Cardiac muscle cell (in vitro differentiated cells and primary cell): ENCODE measurements at regions not wholly inside any gene's neighbourhood (a gene's known extent, or its start where the extent isn't known, plus 50 kb on each side); places are given as distances from the start of the nearest gene placed in this dataset.

Experiments
- DNase-seq, 2 donors: peaks; one replicate each; pipeline versions ENCODE4 v3.0.0 to v3.0.0-alpha.2; 2010 to 2017; ENCODE audit warnings: low read depth in 1 of 2, low spot score in 1 of 2
- H3K27ac ChIP-seq: fragments of 200-600 bp; sonication (generic); 2 replicates; pipeline ENCODE4 v1.5.1; 2016
- H3K27me3 ChIP-seq: fragments of 200-600 bp; sonication (generic); 2 replicates; pipeline ENCODE4 v1.6.0; 2016; ENCODE audit warnings: control low read depth
- H3K36me3 ChIP-seq: fragments of 200-600 bp; sonication (generic); 2 replicates; pipeline ENCODE4 v1.5.1; 2016; ENCODE audit warnings: control low read depth
- H3K4me1 ChIP-seq: fragments of 200-600 bp; sonication (generic); 2 replicates; pipeline ENCODE4 v1.8.1; 2017; ENCODE audit warnings: low read depth, mild to moderate bottlenecking, mixed run types
- H3K4me3 ChIP-seq: fragments of 200-600 bp; sonication (generic); 2 replicates; pipeline ENCODE4 v1.5.1; 2016; ENCODE audit warnings: mild to moderate bottlenecking
- H3K9me3 ChIP-seq: fragments of 200-600 bp; sonication (generic); 2 replicates; pipeline ENCODE4 v1.5.1; 2017; ENCODE audit warnings: low read depth, mild to moderate bottlenecking, control low read depth
- TF ChIP-seq, protein P1 (sequence below): IDR thresholded peaks from 2 replicates; pipeline ENCODE4 v1.5.1; 2012; ENCODE audit warnings: low read depth, mild to moderate bottlenecking, low read length

DNA sequence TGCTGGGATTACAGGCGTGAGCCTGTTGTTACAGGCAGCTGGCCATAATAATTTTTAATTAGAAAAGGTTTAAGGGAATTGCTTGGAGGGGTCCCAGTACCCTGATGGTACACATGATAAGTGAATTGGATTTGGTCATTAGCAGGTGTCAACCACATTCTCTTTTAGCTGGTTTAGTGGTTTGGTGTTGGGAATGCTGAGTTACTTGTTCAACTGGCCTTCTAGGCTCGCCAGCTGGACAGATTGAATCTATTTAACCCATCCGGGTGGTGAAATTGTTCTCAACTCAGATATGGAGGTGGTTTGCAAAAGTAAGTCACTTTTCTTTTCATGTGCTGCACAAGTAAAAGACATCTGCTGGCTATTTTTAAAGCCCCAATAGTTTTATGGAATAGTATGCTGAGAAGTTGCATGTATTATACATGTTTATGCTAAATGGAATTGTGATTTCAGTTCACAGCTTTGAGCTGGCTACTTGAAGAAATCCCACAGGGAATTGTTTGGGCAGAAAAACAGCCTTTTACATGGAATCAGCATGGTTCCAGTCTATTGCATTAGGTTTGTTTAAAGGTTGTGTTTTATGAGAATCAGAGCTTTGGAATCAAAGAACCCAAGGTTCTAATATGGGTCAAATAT is 149.8 kb upstream of the SLC28A3 start:
- H3K9me3 ChIP-seq, result no peaks in the 10 kb centered on the region
- no peaks in the 10 kb centered on the region for H3K4me1 ChIP-seq
- H3K36me3 ChIP-seq, result no peaks in the 10 kb centered on the region
- TF ChIP-seq, protein P1, sequence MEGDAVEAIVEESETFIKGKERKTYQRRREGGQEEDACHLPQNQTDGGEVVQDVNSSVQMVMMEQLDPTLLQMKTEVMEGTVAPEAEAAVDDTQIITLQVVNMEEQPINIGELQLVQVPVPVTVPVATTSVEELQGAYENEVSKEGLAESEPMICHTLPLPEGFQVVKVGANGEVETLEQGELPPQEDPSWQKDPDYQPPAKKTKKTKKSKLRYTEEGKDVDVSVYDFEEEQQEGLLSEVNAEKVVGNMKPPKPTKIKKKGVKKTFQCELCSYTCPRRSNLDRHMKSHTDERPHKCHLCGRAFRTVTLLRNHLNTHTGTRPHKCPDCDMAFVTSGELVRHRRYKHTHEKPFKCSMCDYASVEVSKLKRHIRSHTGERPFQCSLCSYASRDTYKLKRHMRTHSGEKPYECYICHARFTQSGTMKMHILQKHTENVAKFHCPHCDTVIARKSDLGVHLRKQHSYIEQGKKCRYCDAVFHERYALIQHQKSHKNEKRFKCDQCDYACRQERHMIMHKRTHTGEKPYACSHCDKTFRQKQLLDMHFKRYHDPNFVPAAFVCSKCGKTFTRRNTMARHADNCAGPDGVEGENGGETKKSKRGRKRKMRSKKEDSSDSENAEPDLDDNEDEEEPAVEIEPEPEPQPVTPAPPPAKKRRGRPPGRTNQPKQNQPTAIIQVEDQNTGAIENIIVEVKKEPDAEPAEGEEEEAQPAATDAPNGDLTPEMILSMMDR, result no peak
- H3K27me3 ChIP-seq, result no peaks in the 10 kb centered on the region
- DNase-seq, result no peak
- no peak overlapping the region for H3K4me3 ChIP-seq
- no peak overlapping the region for H3K27ac ChIP-seq

DNA sequence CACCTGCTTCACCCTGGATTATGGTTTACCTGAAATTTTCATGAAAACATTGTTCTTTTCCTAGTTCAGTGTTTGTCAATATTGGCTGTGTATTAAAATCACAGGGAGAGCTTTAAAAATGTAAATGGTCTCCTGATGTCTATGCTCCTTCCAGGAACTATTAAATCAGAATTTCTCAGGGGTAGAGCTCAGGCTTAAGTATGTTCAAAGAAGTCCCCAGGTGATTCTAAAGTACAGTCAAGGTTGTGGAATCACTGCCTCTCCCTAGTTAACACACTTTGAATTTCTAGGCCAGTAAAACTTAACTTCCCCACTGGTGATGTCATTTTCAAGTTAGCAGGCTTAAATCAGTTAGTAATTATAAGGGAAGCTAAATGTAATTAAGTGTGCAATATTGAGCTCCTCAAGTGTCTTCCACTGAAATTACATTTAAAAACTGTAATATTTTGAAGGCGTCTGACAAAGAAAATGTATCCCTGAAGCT is 150.3 kb upstream of the SLC28A3 start:
- no peak for DNase-seq
- no peaks in the 10 kb centered on the region for H3K27me3 ChIP-seq
- H3K4me3 ChIP-seq, result no peak overlapping the region
- H3K36me3 ChIP-seq, result no peaks in the 10 kb centered on the region
- no peak overlapping the region for H3K27ac ChIP-seq
- no peaks in the 10 kb centered on the region for H3K9me3 ChIP-seq
- TF ChIP-seq, protein P1, result no peak
- H3K4me1 ChIP-seq, result no peaks in the 10 kb centered on the region

DNA sequence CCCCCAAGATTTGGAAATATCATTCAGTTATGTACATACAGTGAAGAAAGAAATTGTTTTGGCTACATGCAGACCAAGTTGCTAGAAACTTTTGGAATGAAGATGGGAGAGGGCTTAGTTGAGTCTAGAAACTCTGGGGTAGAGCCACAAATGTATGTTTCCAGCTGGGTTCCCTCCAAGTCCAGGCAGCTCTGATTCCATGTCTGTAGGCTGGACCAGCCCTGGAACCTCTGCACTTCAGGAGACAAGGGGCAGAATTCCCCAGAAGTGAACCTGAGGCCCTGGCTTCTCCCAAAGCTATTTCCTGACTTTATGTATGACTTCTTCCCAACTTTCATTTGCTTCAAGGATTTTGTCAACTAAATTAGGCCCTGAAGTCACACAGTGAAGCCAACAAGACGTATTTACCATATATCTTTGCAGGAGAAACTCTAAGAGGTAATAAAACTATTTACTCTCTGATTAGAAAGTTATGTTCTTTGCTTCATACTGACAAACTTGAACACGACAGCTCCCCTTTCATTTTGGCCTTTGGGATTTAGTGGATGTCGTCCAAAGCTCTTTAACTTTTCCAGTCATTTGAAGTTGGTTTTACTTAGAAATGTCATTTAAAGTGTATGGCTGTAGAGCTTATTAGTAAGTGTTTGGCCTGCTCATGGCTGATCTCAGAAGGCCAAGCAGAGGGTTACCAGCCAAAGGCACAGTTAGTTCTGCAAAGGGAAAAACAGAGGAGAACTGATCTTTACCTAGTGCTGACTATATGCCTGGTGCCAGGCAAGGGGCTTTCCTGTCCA is 152.0 kb upstream of the SLC28A3 start:
- Histone ChIP-seq H3K4me3 (no peak overlapping the region), H3K27me3 (no peaks in the 10 kb centered on the region), H3K4me1 (no peaks in the 10 kb centered on the region), H3K36me3 (no peaks in the 10 kb centered on the region), H3K27ac (no peak overlapping the region), H3K9me3 (no peaks in the 10 kb centered on the region)
- DNase-seq, result no peak
- TF ChIP-seq, protein P1, result no peak

DNA sequence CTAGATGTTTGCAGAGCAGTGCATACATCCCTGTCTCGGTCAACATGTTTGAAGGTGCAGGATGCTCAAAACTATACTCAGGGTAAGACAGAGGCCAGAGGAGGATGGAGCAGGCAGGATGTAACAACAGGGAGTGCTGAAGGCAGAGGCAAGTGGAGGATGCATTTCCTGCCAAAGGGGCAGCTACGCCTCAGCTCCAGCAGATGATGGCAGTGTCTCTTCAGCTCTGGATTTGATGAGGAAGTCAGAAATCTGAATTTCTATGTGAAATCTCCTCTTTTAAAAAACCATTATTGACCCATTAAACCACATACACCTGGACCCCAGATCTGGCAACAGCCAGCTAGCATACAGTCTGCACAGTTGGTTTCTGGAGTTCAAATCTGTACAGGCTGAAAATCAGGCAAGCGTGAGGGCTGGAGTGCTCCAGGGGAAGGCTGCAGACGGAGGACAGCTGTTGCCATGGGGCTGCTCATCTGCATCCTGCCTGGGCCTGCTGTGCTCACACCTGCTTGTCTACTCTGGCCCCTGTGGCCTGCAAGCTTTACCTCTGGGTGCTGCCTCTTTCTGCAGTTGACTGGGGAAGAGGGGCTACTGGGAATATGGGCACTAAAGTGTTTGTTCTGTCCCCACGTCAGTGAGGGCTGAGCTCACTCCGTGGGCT is 152.9 kb upstream of the SLC28A3 start:
- no peaks in the 10 kb centered on the region for H3K27me3 ChIP-seq
- DNase-seq, result no peak
- H3K4me3 ChIP-seq, result no peak overlapping the region
- H3K4me1 ChIP-seq, result no peaks in the 10 kb centered on the region
- TF ChIP-seq, protein P1, result no peak
- H3K27ac ChIP-seq, result no peak overlapping the region
- no peaks in the 10 kb centered on the region for H3K36me3 ChIP-seq
- H3K9me3 ChIP-seq, result no peaks in the 10 kb centered on the region

DNA sequence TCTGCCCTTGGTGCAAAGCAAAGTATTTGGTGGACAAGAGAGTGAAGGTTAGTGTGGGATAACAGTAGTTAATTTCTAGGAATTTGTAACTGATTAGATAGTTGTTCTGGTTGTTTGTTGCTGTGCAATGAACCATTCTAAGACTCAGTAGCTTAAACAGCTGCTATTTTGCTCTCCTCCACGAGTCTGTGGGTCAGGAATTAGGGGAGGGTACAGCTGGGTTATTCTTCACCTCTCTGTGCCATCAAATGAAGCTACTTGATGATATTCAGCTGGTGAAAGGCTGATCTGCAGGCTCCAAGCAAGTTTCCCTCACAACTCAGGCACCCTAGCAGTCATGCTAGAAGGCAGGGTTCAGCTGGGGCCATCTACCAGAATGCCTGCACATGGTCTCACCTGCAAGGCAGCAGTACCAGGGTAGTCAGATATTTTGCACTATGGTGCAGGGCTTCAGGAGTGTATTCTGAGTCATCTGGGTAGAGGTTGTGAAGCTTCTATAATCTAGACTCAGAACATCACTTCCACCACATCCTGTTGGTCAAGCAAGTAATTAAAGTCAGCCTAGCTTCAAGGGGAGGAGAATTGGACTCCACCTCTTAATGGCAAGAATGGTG is 159.5 kb upstream of the SLC28A3 start:
- Histone ChIP-seq H3K27me3 (no peaks in the 10 kb centered on the region), H3K4me3 (no peak overlapping the region), H3K27ac (no peak overlapping the region), H3K9me3 (peaks cover 4% of the 10 kb centered on the region), H3K36me3 (no peaks in the 10 kb centered on the region), H3K4me1 (no peaks in the 10 kb centered on the region)
- DNase-seq, result no peak
- TF ChIP-seq, protein P1, result no peak
